GM23338 (cell line): ENCODE measurements at regions not wholly inside any gene's neighbourhood (a gene's known extent, or its start where the extent isn't known, plus 50 kb on each side); places are given as distances from the start of the nearest gene placed in this dataset.

ENCODE experiments used
- CREB1 ChIP-seq: fragments of 250-450 bp; sonication (Bioruptor Pico); IDR thresholded peaks from 2 replicates; pipeline ENCODE4 v1.5.0; 2020; ENCODE audit warnings: low read depth, mild to moderate bottlenecking, moderate library complexity
- TF ChIP-seq, protein P1 (sequence below), 2 experiments: fragments of 200-600 bp in 1 of 2; sonication (generic) in 1 of 2; conservative IDR thresholded peaks; 2 replicates each; pipeline versions ENCODE4 v1.5.1 to v1.6.1; 2016 to 2017; ENCODE audit warnings: antibody characterized with exemption in 2 of 2, low read depth in 2 of 2, mild to moderate bottlenecking in 2 of 2, moderate library complexity in 1 of 2

DNA sequence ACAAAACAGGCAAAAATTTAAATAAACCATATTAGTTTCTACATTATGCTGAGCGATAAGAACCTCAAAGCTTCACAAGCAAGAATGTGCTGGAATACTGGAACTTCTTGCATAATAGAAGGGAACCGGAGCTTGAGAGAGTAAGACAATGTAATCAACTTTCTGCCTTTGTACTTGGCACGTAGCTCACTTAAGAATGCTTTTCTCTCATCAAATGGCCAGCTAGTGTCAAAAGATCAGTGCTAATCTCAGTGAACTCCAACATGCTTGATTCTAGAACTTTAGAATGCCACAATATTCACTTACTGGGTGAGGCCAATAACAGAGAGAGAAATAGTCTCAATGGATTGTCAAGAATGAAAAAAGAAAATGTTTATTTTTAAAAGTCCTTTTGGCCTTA lies 486.1 kb upstream of the LRRC7 start:
- TF ChIP-seq CREB1, result no peak
- TF ChIP-seq, protein P1, sequence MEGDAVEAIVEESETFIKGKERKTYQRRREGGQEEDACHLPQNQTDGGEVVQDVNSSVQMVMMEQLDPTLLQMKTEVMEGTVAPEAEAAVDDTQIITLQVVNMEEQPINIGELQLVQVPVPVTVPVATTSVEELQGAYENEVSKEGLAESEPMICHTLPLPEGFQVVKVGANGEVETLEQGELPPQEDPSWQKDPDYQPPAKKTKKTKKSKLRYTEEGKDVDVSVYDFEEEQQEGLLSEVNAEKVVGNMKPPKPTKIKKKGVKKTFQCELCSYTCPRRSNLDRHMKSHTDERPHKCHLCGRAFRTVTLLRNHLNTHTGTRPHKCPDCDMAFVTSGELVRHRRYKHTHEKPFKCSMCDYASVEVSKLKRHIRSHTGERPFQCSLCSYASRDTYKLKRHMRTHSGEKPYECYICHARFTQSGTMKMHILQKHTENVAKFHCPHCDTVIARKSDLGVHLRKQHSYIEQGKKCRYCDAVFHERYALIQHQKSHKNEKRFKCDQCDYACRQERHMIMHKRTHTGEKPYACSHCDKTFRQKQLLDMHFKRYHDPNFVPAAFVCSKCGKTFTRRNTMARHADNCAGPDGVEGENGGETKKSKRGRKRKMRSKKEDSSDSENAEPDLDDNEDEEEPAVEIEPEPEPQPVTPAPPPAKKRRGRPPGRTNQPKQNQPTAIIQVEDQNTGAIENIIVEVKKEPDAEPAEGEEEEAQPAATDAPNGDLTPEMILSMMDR (conservative IDR thresholded peaks at IDR 0.05; ENCODE audit: low read depth in 2 of 2), result no peak
